Retinal pigment epithelial cell (primary cell): ENCODE measurements at regions not wholly inside any gene's neighbourhood (a gene's known extent, or its start where the extent isn't known, plus 50 kb on each side); places are given as distances from the start of the nearest gene placed in this dataset.
A peak's percentile ranks its signal among the peaks of the same experiment; 100 is the strongest.

Source experiments
- DNase-seq: peaks from one replicate; pipeline ENCODE4 v3.0.0-alpha.2; 2010; ENCODE audit warnings: low read depth
- H3K4me3 ChIP-seq: 2 replicates; pipeline ENCODE4 v1.5.1; 2011; ENCODE audit warnings: mild to moderate bottlenecking, low read length, control low read depth, moderate library complexity
- TF ChIP-seq, protein P1 (sequence below): conservative IDR thresholded peaks from 2 replicates; pipeline ENCODE4 v1.5.1; 2011; ENCODE audit warnings: low read depth, low read length, control low read depth, inconsistent platforms

- DNase-seq, result no peak
- TF ChIP-seq, protein P1, sequence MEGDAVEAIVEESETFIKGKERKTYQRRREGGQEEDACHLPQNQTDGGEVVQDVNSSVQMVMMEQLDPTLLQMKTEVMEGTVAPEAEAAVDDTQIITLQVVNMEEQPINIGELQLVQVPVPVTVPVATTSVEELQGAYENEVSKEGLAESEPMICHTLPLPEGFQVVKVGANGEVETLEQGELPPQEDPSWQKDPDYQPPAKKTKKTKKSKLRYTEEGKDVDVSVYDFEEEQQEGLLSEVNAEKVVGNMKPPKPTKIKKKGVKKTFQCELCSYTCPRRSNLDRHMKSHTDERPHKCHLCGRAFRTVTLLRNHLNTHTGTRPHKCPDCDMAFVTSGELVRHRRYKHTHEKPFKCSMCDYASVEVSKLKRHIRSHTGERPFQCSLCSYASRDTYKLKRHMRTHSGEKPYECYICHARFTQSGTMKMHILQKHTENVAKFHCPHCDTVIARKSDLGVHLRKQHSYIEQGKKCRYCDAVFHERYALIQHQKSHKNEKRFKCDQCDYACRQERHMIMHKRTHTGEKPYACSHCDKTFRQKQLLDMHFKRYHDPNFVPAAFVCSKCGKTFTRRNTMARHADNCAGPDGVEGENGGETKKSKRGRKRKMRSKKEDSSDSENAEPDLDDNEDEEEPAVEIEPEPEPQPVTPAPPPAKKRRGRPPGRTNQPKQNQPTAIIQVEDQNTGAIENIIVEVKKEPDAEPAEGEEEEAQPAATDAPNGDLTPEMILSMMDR, result no peak
- no peak overlapping the region for H3K4me3 ChIP-seq
These were observed 90.4 kb upstream of the VEGFC start for GRCh38 chr4:176883108-176883550.

- peak; percentile 41 for DNase-seq
- TF ChIP-seq, protein P1, result no peak
- H3K4me3 ChIP-seq, result no peak overlapping the region
These were observed 91.1 kb upstream of the VEGFC start for GRCh38 chr4:176883681-176884418.

GRCh38 chr4:176885224-176885623 is 92.5 kb upstream of the VEGFC start:
- DNase-seq, result no peak
- TF ChIP-seq, protein P1, result no peak
- no peak overlapping the region for H3K4me3 ChIP-seq

DNA sequence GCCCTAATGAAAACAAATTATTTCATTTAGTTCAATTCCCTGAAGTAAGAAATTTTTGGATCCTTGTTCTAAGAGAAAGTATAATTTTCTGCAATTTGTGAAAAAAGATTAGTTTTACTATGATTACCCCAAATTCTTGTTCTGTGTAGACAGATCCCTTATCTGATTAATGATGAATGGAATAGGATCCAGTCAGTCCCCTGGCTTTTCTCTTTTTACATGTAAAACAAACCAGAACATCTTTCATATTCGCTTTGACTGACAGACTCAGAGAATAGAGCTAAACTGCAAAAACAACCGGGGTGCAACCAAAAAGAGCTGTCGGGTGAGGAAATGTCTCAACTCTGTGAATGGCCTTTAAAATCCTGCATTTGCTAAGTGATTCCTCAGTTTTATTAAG is 93.4 kb upstream of the VEGFC start:
- no peak overlapping the region for H3K4me3 ChIP-seq
- no peak for DNase-seq
- TF ChIP-seq, protein P1, result no peak

DNA sequence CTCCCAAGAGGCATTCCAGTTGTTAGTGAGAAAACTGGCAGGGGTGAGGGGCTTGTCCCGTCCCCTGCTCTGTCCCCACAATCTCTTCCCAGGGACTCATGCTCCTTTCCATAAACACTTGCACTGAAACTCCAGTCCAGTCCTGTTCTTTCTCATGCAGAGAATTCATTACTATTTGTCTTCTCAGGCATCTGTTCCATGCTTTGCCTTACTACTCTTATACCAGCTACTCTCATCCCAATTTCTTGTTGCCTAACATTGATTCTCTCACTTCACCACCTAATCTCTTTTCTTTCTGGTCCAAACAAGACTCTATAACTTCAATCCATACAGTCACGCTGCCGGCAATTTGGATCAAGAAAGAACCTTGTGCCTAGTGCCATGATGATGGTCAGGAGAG is 97.1 kb upstream of the VEGFC start:
- no peak for DNase-seq
- TF ChIP-seq, protein P1, result no peak
- no peak overlapping the region for H3K4me3 ChIP-seq

DNA sequence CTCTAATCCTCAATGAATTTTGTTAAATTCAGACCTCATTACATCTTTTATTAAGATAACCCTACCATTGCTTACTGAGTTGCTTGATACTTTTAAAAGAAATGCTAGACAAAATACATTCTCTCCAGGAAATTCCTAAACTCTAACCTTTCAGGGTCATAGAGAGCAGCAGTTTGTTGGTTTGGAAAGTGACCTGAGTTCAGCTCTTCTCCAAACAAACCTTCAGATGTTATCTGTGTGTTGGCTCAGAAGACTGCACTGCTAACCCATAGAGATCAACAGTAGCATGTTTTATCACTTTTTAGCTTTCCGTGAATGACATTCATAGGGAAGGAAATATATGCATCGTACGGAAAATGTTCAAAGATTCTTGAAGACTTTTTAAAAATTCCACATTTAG is 101.8 kb upstream of the VEGFC start:
- H3K4me3 ChIP-seq, result no peak overlapping the region
- TF ChIP-seq, protein P1, result no peak
- DNase-seq, result no peak

- H3K4me3 ChIP-seq, result no peak overlapping the region
- DNase-seq, result no peak
- TF ChIP-seq, protein P1, result no peak
These were observed 103.5 kb upstream of the VEGFC start for GRCh38 chr4:176896211-176896610.
